MM.1S (cell line): ENCODE measurements at regions not wholly inside any gene's neighbourhood (a gene's known extent, or its start where the extent isn't known, plus 50 kb on each side); places are given as distances from the start of the nearest gene placed in this dataset.
A peak's percentile ranks its signal among the peaks of the same experiment; 100 is the strongest.
"Not testable (repeated sequence)": the region's sequence is repeated elsewhere in the genome, so short reads cannot be mapped to it uniquely, and the experiment has no call there.

Experiments used
- DNase-seq: peaks from one replicate; pipeline ENCODE4 v3.0.0-alpha.2; 2015
- H2AFZ ChIP-seq: fragments of 300-600 bp; sonication (generic); 2 replicates; pipeline ENCODE4 v1.6.0; 2016; ENCODE audit warnings: antibody characterized with exemption, low read length
- H3F3A ChIP-seq: fragments of 300-600 bp; sonication (generic); 2 replicates; pipeline ENCODE4 v1.6.1; 2016; ENCODE audit warnings: mild to moderate bottlenecking, antibody characterized with exemption, low read length, moderate library complexity, mixed read lengths; ENCODE audit not compliant: insufficient read depth
- H3K27ac ChIP-seq: fragments of 300-600 bp; sonication (generic); 2 replicates; pipeline ENCODE4 v1.5.1; 2016; ENCODE audit warnings: mild to moderate bottlenecking, low read length
- H3K27me3 ChIP-seq: fragments of 300-600 bp; sonication (generic); replicated peaks from 2 replicates; pipeline ENCODE4 v1.6.0; 2016; ENCODE audit warnings: low read length; ENCODE audit not compliant: insufficient read depth
- H3K36me3 ChIP-seq: fragments of 300-600 bp; sonication (generic); replicated peaks from 2 replicates; pipeline ENCODE4 v1.6.1; 2016; ENCODE audit warnings: mild to moderate bottlenecking, low read length, mixed read lengths; ENCODE audit not compliant: insufficient read depth
- H3K4me1 ChIP-seq: fragments of 300-600 bp; sonication (generic); 2 replicates; pipeline ENCODE4 v1.6.1; 2016; ENCODE audit warnings: low read length, mixed read lengths
- H3K4me2 ChIP-seq: fragments of 300-600 bp; sonication (generic); 2 replicates; pipeline ENCODE4 v1.6.0; 2016; ENCODE audit warnings: low read depth, low read length
- H3K4me3 ChIP-seq: fragments of 300-600 bp; sonication (generic); 2 replicates; pipeline ENCODE4 v1.5.1; 2016; ENCODE audit warnings: low read length, mixed read lengths
- H3K79me2 ChIP-seq: fragments of 300-600 bp; sonication (generic); 2 replicates; pipeline ENCODE4 v1.6.1; 2016; ENCODE audit warnings: mixed run types, low read length, mixed read lengths
- H3K9ac ChIP-seq: fragments of 300-600 bp; sonication (generic); 2 replicates; pipeline ENCODE4 v1.6.1; 2016; ENCODE audit warnings: low read length, mixed read lengths
- H3K9me2 ChIP-seq: fragments of 300-600 bp; sonication (generic); replicated peaks from 2 replicates; pipeline ENCODE4 v1.6.1; 2016; ENCODE audit warnings: mild to moderate bottlenecking, low read length, mixed read lengths; ENCODE audit not compliant: insufficient read depth
- H3K9me3 ChIP-seq: fragments of 300-600 bp; sonication (generic); replicated peaks from 2 replicates; pipeline ENCODE4 v1.6.1; 2016; ENCODE audit warnings: mild to moderate bottlenecking, low read length, mixed read lengths; ENCODE audit not compliant: insufficient read depth
- H4K20me1 ChIP-seq: fragments of 300-600 bp; sonication (generic); 2 replicates; pipeline ENCODE4 v1.6.1; 2016; ENCODE audit warnings: mild to moderate bottlenecking, low read length, moderate library complexity, mixed read lengths; ENCODE audit not compliant: insufficient read depth
- EZH2 ChIP-seq: fragments of 300-600 bp; sonication (generic); optimal IDR thresholded peaks from 2 replicates; pipeline ENCODE3; 2017; ENCODE audit warnings: low read depth, mild to moderate bottlenecking, antibody characterized with exemption, low read length, mixed read lengths
- EZH2phosphoT487 ChIP-seq: fragments of 300-600 bp; sonication (generic); IDR thresholded peaks from 2 replicates; pipeline ENCODE4 v1.6.1; 2018; ENCODE audit warnings: antibody characterized with exemption, low read length
- TF ChIP-seq, protein P1 (sequence below): fragments of 300-600 bp; sonication (generic); IDR thresholded peaks from 2 replicates; pipeline ENCODE4 v1.5.1; 2016; ENCODE audit warnings: antibody characterized with exemption, low read length, mixed read lengths

DNA sequence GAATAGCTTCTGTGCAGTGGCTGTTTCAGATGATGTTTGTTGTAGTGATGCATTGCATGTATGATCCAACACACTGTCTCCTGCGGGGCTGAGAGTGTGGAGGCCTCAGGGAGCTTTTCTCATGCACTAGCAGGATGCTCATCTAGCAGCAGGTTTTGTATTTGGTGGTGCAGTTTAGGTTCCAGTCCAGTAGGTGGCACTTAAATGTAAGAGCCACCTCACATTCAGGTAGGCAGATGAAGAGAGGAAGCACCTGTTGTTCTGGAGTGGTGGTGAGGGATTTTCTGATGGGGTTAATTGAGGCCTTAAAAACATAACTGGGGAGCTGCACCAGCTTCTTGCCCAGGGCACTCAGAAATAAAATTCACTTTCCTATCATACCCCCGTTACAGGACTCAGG, 300.9 kb downstream of the SPIN4 start:
- Histone ChIP-seq H4K20me1 (no peaks in the 10 kb centered on the region), H3K36me3 (no peaks in the 10 kb centered on the region), H3K9me2 (no peaks in the 10 kb centered on the region), H3K9me3 (no peaks in the 10 kb centered on the region), H3K4me1 (no peaks in the 10 kb centered on the region), H3K9ac (no peak overlapping the region), H3K79me2 (no peaks in the 10 kb centered on the region), H3K27ac (no peak overlapping the region), H3F3A (no peaks in the 10 kb centered on the region), H3K4me2 (no peak overlapping the region), H3K27me3 (no peaks in the 10 kb centered on the region), H2AFZ (no peak overlapping the region), H3K4me3 (no peak overlapping the region)
- peak; percentile 77 for DNase-seq
- TF ChIP-seq EZH2phosphoT487 = no peak
- TF ChIP-seq EZH2 = no peak
- TF ChIP-seq, protein P1, sequence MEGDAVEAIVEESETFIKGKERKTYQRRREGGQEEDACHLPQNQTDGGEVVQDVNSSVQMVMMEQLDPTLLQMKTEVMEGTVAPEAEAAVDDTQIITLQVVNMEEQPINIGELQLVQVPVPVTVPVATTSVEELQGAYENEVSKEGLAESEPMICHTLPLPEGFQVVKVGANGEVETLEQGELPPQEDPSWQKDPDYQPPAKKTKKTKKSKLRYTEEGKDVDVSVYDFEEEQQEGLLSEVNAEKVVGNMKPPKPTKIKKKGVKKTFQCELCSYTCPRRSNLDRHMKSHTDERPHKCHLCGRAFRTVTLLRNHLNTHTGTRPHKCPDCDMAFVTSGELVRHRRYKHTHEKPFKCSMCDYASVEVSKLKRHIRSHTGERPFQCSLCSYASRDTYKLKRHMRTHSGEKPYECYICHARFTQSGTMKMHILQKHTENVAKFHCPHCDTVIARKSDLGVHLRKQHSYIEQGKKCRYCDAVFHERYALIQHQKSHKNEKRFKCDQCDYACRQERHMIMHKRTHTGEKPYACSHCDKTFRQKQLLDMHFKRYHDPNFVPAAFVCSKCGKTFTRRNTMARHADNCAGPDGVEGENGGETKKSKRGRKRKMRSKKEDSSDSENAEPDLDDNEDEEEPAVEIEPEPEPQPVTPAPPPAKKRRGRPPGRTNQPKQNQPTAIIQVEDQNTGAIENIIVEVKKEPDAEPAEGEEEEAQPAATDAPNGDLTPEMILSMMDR = peak; percentile 56

DNA sequence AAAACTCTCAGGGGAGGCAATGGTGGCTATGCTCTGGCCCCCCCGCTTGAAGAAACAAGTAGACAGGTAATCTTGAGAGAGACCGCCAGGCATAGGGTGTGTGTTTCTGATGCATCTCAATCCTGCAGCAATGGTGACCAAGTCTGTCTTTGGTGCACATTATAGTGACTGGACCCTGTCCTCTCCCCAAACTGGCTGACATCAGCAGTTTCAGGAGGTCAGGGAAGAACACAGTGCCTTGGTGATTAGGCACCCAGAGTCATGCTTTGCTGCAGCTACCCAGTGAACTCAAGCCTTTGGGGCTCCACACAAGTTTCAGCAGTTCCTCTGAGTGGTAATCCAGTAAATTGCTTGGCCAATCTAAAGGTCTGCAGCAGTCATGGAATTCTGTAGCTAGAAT, 318.3 kb downstream of the SPIN4 start:
- TF ChIP-seq EZH2 = no peak
- TF ChIP-seq, protein P1 = no peak
- TF ChIP-seq EZH2phosphoT487 = no peak
- no peaks in the 10 kb centered on the region for H3K36me3 ChIP-seq

DNA sequence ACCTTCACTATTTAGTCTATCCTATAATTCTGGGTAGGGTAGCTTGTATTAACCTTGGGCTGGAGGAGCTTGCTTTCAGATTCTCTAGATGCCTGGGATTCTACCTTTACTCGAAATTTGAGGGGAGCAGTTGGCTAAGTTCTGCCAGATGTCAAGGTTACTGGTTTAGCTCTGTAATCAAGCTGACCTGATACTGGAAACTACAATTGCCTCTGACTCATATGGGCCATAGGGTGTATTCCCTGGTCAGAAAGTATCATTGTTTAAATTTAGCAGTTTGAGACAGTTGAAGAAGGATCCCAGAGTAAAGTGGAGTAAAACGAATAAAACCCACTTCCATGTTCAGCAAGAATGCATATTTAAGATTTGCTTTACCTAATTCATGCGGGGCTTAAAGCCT, 337.6 kb downstream of the SPIN4 start:
- no peak overlapping the region for H3K4me3 ChIP-seq
- H3K9me2 ChIP-seq = no peaks in the 10 kb centered on the region
- no peak for DNase-seq
- TF ChIP-seq EZH2 (no peak), EZH2phosphoT487 (no peak)
- TF ChIP-seq, protein P1 = no peak
- H3K4me1 ChIP-seq = no peaks in the 10 kb centered on the region
- no peaks in the 10 kb centered on the region for H4K20me1 ChIP-seq
- no peaks in the 10 kb centered on the region for H3K36me3 ChIP-seq
- no peaks in the 10 kb centered on the region for H3K9me3 ChIP-seq
- no peaks in the 10 kb centered on the region for H3F3A ChIP-seq
- H3K4me2 ChIP-seq = no peak overlapping the region
- H3K9ac ChIP-seq = no peak overlapping the region
- H2AFZ ChIP-seq = no peak overlapping the region
- H3K27ac ChIP-seq = no peak overlapping the region
- H3K79me2 ChIP-seq = no peaks in the 10 kb centered on the region
- no peaks in the 10 kb centered on the region for H3K27me3 ChIP-seq

More for the DNA sequence above, 318.3 kb downstream of the SPIN4 start:
- Histone ChIP-seq H3K4me1 (no peaks in the 10 kb centered on the region), H3K4me2 (no peak overlapping the region), H3K9me3 (no peaks in the 10 kb centered on the region), H4K20me1 (no peaks in the 10 kb centered on the region), H3K79me2 (no peaks in the 10 kb centered on the region), H3K27me3 (no peaks in the 10 kb centered on the region), H3F3A (no peaks in the 10 kb centered on the region), H3K9ac (no peak overlapping the region), H2AFZ (no peak overlapping the region), H3K4me3 (no peak overlapping the region), H3K9me2 (no peaks in the 10 kb centered on the region), H3K27ac (no peak overlapping the region)
- no peak for DNase-seq

DNA sequence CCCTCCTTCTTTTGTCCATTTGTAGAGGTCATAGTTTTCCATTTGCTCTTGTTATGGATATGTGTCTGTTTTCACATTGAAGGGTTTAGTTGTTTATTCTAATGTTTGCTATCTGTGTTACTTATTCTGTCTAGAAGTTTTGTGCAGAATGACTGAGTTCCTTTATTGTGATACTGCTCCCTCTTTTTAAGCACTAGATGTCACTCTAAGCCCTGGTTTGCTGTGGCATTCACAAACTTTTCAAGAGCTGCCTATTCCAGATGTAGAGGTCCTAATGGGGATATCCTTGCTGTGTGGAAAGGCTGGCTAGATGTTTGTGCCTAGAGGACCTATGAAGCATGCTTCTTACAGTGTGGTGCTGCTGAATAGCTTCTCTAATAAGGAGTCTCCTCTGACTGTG, 338.6 kb downstream of the SPIN4 start:
- H3F3A ChIP-seq = no peaks in the 10 kb centered on the region
- no peaks in the 10 kb centered on the region for H3K9me3 ChIP-seq
- no peaks in the 10 kb centered on the region for H3K79me2 ChIP-seq
- no peaks in the 10 kb centered on the region for H3K27me3 ChIP-seq
- H3K27ac ChIP-seq = no peak overlapping the region
- H4K20me1 ChIP-seq = no peaks in the 10 kb centered on the region
- no peaks in the 10 kb centered on the region for H3K36me3 ChIP-seq
- no peak overlapping the region for H3K9ac ChIP-seq
- TF ChIP-seq, protein P1 = no peak
- no peak for TF ChIP-seq EZH2phosphoT487
- no peak for TF ChIP-seq EZH2
- no peak overlapping the region for H2AFZ ChIP-seq
- no peaks in the 10 kb centered on the region for H3K4me1 ChIP-seq
- H3K4me3 ChIP-seq = no peak overlapping the region
- no peak for DNase-seq
- no peak overlapping the region for H3K4me2 ChIP-seq
- H3K9me2 ChIP-seq = no peaks in the 10 kb centered on the region

DNA sequence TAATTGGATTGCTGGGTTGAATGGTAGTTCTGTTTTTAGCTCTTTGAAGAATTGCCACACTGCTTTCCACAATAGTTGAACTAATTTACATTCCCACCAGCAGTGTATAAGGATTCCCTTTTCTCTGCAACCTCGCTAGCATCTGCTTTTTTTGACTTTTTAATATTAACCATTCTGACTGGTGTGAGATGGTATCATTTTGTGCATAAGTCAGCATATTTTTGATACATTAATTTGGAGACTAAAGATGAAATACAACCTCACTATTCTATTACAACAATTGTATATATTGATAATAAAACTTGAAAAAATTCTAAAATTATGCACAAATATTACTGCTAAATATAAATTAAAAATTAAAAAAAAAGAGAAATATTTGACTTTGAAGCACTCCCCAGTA, 350.9 kb downstream of the SPIN4 start:
- H3K9me2 ChIP-seq, H3K9me3 ChIP-seq, H3K36me3 ChIP-seq, H3K27me3 ChIP-seq, H3K9ac ChIP-seq, H3K4me3 ChIP-seq, DNase-seq, H3K4me2 ChIP-seq, H2AFZ ChIP-seq, H3K27ac ChIP-seq, H4K20me1 ChIP-seq, H3K79me2 ChIP-seq, H3K4me1 ChIP-seq, H3F3A ChIP-seq: not testable (repeated sequence)
